GM04503 (cell line): ENCODE measurements at regions not wholly inside any gene's neighbourhood (a gene's known extent, or its start where the extent isn't known, plus 50 kb on each side); places are given as distances from the start of the nearest gene placed in this dataset.
"Not testable (repeated sequence)": the region's sequence is repeated elsewhere in the genome, so short reads cannot be mapped to it uniquely, and the experiment has no call there.

ENCODE experiments used
- DNase-seq: peaks from one replicate; pipeline ENCODE4 v3.0.0-alpha.2; 2012; ENCODE audit warnings: low read depth

GRCh38 chr18:78271790-78272189 is 707.8 kb upstream of the SALL3 start:
- no peak for DNase-seq

GRCh38 chr18:78273876-78274275 is 705.7 kb upstream of the SALL3 start:
- no peak for DNase-seq

DNA sequence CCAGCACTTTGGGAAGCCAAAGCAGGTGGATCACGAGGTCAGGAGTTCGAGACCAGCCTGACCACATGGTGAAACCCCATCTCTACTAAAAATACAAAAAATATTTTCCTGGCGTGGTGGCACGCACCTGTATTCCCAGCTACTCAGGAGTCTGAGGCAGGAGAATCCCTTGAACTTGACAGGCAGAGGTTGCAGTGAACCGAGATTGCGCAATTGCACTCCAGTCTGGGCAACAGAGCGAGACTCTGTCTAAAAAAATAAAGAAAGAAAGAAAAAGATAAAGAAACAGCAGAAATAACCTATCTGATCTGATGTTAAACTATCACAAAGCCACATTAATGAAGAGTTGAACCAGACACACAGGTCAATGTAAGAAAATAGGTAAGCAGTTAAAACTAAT is 696.2 kb upstream of the SALL3 start:
- not testable (repeated sequence) for DNase-seq

- DNase-seq, result no peak
These were observed 686.8 kb upstream of the SALL3 start for GRCh38 chr18:78292618-78293380.

DNA sequence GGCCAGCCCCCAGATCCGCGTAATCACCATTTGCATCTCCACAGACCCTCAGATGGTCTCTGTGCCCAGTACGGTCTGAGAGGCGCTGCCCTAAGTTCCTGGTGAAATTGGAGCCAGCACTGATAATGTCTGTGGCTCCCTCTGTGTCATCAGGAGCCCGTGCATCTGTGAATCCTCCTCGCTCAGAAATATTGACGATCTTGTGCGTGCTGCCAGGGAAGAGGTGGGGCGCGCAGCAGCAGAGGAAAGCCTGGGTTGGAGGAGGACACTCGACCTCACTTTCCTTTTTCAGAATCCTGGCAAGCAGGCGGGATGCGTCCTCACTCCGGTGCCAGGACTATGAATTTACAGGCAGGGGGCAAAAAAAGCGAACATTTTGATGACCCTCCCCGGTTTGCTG is 686.1 kb upstream of the SALL3 start:
- DNase-seq, result no peak

GRCh38 chr18:78293940-78294541 is 685.6 kb upstream of the SALL3 start:
- DNase-seq, result no peak

GRCh38 chr18:78295262-78295661 is 684.4 kb upstream of the SALL3 start:
- no peak for DNase-seq

GRCh38 chr18:78296166-78296565 is 683.5 kb upstream of the SALL3 start:
- no peak for DNase-seq

- DNase-seq, result no peak
These were observed 682.6 kb upstream of the SALL3 start for GRCh38 chr18:78297048-78297447.

GRCh38 chr18:78303519-78304191 is 676.0 kb upstream of the SALL3 start:
- no peak for DNase-seq

GRCh38 chr18:78304192-78305164 is 675.1 kb upstream of the SALL3 start:
- DNase-seq, result no peak

DNA sequence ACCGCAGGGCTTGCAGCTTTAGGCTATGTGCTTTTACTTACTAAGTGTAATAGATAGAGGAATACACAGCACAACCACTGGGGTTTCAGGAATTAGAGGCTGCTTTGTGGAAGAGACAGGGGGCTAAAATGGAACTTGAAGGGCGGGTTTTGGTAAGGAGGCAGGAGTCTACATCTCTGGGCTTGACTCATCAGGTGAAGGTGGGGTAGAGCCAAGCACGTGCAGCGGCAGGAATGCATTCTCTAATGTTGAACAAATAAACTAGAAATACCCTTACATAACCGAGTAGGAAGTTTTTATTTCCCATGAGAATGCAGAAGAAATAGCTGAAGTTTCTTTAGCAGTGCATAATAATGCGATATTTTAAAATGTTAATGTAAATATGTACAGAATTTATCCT is 673.8 kb upstream of the SALL3 start:
- DNase-seq, result no peak

GRCh38 chr18:78309307-78309706 is 670.3 kb upstream of the SALL3 start:
- no peak for DNase-seq

- DNase-seq, result no peak
These were observed 669.7 kb upstream of the SALL3 start for GRCh38 chr18:78309924-78310323.

DNA sequence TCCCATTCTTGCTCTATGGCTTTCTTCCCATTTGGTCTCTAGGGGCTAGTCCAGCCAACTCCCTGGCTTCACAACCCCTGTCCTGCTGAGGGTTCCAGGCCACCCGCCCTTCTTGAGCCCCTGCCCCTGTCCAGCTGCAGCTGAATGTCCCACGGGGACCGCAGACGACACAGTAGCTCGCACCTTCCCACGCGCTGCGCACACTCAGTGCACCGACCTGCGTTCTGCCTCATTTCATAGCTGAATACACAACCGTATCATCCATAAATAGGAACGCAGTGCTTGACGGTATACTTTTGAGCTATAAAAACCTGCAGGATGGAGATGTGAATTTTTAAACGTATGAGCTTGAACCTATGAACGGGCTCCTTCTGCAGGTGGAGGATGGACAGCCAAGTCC is 660.4 kb upstream of the SALL3 start:
- DNase-seq, result no peak

DNA sequence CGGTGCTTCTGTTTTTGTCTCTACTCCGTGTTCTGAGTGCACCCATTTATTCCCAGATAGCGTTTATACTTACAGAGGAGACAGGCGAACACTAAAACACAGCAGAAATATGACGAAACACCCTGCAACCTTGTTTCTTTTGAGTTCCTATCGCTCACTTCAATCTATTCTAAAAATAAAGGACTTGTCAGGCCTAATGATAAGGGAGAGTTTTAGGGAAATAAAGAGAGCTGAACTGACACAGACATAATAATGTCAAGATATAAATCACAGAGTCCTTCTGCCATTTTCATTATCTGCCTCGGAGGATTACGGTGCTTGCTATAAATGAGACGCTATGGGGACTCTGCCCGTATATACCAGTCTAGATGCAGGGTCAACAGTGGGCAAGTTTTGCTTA is 659.7 kb upstream of the SALL3 start:
- DNase-seq, result no peak

- no peak for DNase-seq
These were observed 658.2 kb upstream of the SALL3 start for GRCh38 chr18:78321402-78321801.

GRCh38 chr18:78323453-78324197 is 656.0 kb upstream of the SALL3 start:
- no peak for DNase-seq

DNA sequence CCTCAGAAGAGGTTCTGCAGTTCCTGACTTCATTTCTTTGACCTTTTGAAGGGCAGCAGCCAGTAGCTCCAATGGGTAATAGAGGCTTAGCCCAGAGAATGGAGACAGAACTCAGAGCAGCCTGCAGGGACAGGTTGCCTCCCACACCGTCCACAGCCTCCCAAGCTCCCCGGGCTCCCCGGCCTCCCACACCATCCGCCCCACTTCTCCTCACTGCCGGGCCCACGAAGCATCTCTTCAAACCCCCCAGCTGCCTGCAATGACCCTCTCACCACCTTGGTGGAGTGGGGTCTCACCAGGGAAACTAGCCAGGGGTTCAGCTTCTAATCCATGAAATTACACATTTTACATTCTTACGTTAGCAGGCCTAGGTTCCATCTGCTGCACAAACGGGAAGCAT is 652.0 kb upstream of the SALL3 start:
- DNase-seq, result no peak

DNA sequence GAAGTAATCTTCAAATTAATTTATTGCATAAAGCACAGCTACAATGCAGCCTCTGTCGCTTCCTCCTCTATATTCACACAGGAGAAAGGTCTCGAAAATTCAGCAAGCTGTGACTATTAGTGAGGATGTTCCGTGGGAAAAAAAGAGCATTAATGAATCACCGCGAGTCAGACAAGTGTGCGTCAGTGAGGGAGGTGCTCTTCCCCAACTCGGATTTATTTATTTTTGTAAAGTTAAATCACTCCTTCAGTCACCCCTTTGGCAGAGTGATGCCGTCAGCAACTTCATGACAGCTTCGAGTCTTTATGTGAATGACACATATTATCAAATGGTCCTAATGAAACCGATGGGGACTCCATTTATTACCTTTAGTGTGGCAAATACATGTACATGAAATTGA is 648.9 kb upstream of the SALL3 start:
- DNase-seq, result no peak

- no peak for DNase-seq
These were observed 626.7 kb upstream of the SALL3 start for GRCh38 chr18:78352910-78353309.

DNA sequence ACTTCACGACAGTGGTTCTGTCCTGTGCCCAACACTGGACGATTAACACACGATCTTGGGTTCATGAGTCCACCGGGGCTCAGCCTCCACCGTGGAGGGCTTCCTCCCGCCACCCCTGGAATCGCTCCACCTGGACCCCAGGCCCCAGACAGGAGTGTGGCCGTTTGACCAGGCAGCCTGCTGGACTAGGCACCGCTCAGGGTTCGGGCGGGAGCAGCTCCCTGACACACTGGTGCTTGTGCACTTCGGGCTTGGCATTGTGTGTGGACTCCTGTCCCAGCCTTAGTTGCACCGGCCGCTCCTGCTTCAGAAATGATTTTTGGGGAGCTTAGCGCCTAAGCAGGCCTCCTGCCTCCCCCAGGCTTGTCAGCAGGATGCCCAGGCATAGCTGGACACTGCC is 617.4 kb upstream of the SALL3 start:
- no peak for DNase-seq
